ENCODE measurements at regions not wholly inside any gene's neighbourhood (a gene's known extent, or its start where the extent isn't known, plus 50 kb on each side); places are given as distances from the start of the nearest gene placed in this dataset.
A peak's percentile ranks its signal among the peaks of the same experiment; 100 is the strongest.

- Histone ChIP-seq H4K91ac (ENCODE audit: insufficient read length, low read depth, low read length) (no peak overlapping the region), H3K18ac (ENCODE audit: insufficient read length, low read depth, low read length) (no peak overlapping the region), H3K79me1 (ENCODE audit: insufficient read depth, low read depth, low read length, poor library complexity, severe bottlenecking) (no peaks in the 10 kb centered on the region), H2BK15ac (ENCODE audit: low read depth, low read length) (no peak overlapping the region), H3K4me1 (ENCODE audit: insufficient read depth, low read length) (peaks cover 2% of the 10 kb centered on the region; the same call in 1 of the 2 replicates), H4K8ac (replicated peaks; ENCODE audit: insufficient read length, low read depth, low read length) (no peak overlapping the region), H4K20me1 (ENCODE audit: control insufficient read depth, insufficient read depth, insufficient read length) (no peaks in the 10 kb centered on the region), H4K5ac (ENCODE audit: insufficient read length, low read depth, low read length) (no peak overlapping the region), H3K9me3 (ENCODE audit: control insufficient read depth, low read depth, low read length) (no peaks in the 10 kb centered on the region), H2BK5ac (ENCODE audit: insufficient read length, low read length) (no peak overlapping the region), H3K79me2 (ENCODE audit: insufficient read depth, low read length) (no peaks in the 10 kb centered on the region), H3K9ac (ENCODE audit: extremely low read depth, insufficient read length, low read length) (no peak overlapping the region), H2AFZ (ENCODE audit: low read length) (no peak overlapping the region), H2BK12ac (ENCODE audit: insufficient read length, low read depth, low read length) (no peak overlapping the region), H3T11ph (ENCODE audit: low read length) (no peak overlapping the region), H2BK20ac (ENCODE audit: low read depth, low read length, poor library complexity, severe bottlenecking) (no peak overlapping the region), H3K23me2 (ENCODE audit: insufficient read length, low read depth, low read length, poor library complexity, severe bottlenecking) (no peaks in the 10 kb centered on the region), H3K4ac (ENCODE audit: low read depth, low read length) (no peak overlapping the region), H3K27ac (ENCODE audit: insufficient read length, low read depth, low read length) (no peak overlapping the region), H2BK120ac (ENCODE audit: low read depth, low read length, poor library complexity, severe bottlenecking) (no peak overlapping the region), H2AK5ac (ENCODE audit: insufficient read length, low read length) (no peak overlapping the region), H3K4me2 (ENCODE audit: insufficient read depth, insufficient read length, low read length) (no peak overlapping the region), H3K27me3 (ENCODE audit: insufficient read depth, low read length) (no peaks in the 10 kb centered on the region), H3K56ac (ENCODE audit: insufficient read length, low read depth, low read length) (no peak overlapping the region), H3K14ac (ENCODE audit: insufficient read depth, low read length) (no peak overlapping the region; the same call in 1 of the 2 replicates), H3K23ac (ENCODE audit: insufficient read length, low read depth, low read length) (no peak overlapping the region)
- H3K27ac Mint-ChIP-seq, result peak overlapping the region in 1 of 3 experiments; percentile 2; a peak in 3 of 7 replicates
- no peak overlapping the region for H3K4me3 Mint-ChIP-seq
- H3K9me3 Mint-ChIP-seq, result no peaks in the 10 kb centered on the region
- no peak for TF ChIP-seq CTCF (conservative IDR thresholded peaks at IDR 0.05)
- no CpG with 5 or more reads among the region's 8 CpGs for WGBS (ENCODE audit: extremely low coverage, insufficient read length, low lambda C conversion rate)
- H3K4me1 Mint-ChIP-seq, result peaks cover 10 to 14% of the 10 kb centered on the region in 2 experiments
- peak; percentile 33 for DNase-seq
- H3K27me3 Mint-ChIP-seq (ENCODE audit: low read depth), result no peaks in the 10 kb centered on the region
- H3K36me3 Mint-ChIP-seq (ENCODE audit: insufficient read depth in 1 of 3, low read depth in 3 of 3), result no peaks in the 10 kb centered on the region
These were observed 527.5 kb downstream of the INHBA start for GRCh38 chr7:41175435-41175834.

Data from H9 (cell line).